GM21515 (cell line): ENCODE measurements at regions not wholly inside any gene's neighbourhood (a gene's known extent, or its start where the extent isn't known, plus 50 kb on each side); places are given as distances from the start of the nearest gene placed in this dataset.
"Not testable (repeated sequence)": the region's sequence is repeated elsewhere in the genome, so short reads cannot be mapped to it uniquely, and the experiment has no call there.

Experiments used
- ATAC-seq: cut with Tn5 transposase; IDR thresholded peaks from one replicate; pipeline ENCODE4 v1.9.1; 2021; ENCODE audit not compliant: unreplicated experiment

GRCh38 chr9:22217254-22217653 lies 208.1 kb upstream of the CDKN2B start:
- ATAC-seq, result no peak

- not testable (repeated sequence) for ATAC-seq
These were observed 216.8 kb upstream of the CDKN2B start for GRCh38 chr9:22225856-22226255.

GRCh38 chr9:22227986-22228385 lies 218.6 kb upstream of the DMRTA1 start:
- ATAC-seq, result no peak

- no peak for ATAC-seq
These were observed 218.1 kb upstream of the DMRTA1 start for GRCh38 chr9:22228542-22228941.

GRCh38 chr9:22229069-22229468 lies 217.6 kb upstream of the DMRTA1 start:
- ATAC-seq, result no peak

GRCh38 chr9:22231309-22231708 lies 215.3 kb upstream of the DMRTA1 start:
- ATAC-seq, result not testable (repeated sequence)

- ATAC-seq, result no peak
These were observed 213.7 kb upstream of the DMRTA1 start for GRCh38 chr9:22232971-22233370.

GRCh38 chr9:22237497-22238363 lies 208.9 kb upstream of the DMRTA1 start:
- ATAC-seq, result no peak

GRCh38 chr9:22238809-22239684 lies 207.6 kb upstream of the DMRTA1 start:
- no peak for ATAC-seq

GRCh38 chr9:22240619-22241018 lies 206.0 kb upstream of the DMRTA1 start:
- ATAC-seq, result peak; percentile 73

- peak; percentile 15 for ATAC-seq
These were observed 205.6 kb upstream of the DMRTA1 start for GRCh38 chr9:22241024-22241423.

- no peak for ATAC-seq
These were observed 205.0 kb upstream of the DMRTA1 start for GRCh38 chr9:22241611-22242010.

GRCh38 chr9:22244139-22245011 lies 202.2 kb upstream of the DMRTA1 start:
- peak; percentile 38 for ATAC-seq

- ATAC-seq, result no peak
These were observed 191.3 kb upstream of the DMRTA1 start for GRCh38 chr9:22255337-22255736.

- no peak for ATAC-seq
These were observed 190.2 kb upstream of the DMRTA1 start for GRCh38 chr9:22256381-22256780.

- no peak for ATAC-seq
These were observed 189.4 kb upstream of the DMRTA1 start for GRCh38 chr9:22257026-22257816.

GRCh38 chr9:22265038-22265437 lies 181.6 kb upstream of the DMRTA1 start:
- ATAC-seq, result no peak

GRCh38 chr9:22265534-22265933 lies 181.1 kb upstream of the DMRTA1 start:
- ATAC-seq, result no peak

- ATAC-seq, result no peak
These were observed 172.1 kb upstream of the DMRTA1 start for GRCh38 chr9:22274477-22274876.

GRCh38 chr9:22278426-22278825 lies 168.2 kb upstream of the DMRTA1 start:
- ATAC-seq, result no peak
